HepG2 (cell line): ENCODE measurements at regions not wholly inside any gene's neighbourhood (a gene's known extent, or its start where the extent isn't known, plus 50 kb on each side); places are given as distances from the start of the nearest gene placed in this dataset.

ENCODE experiments used
- ATAC-seq: fragments of 200-7000 bp; cut with Tn5 transposase; 3 replicates; pipeline ENCODE4 v1.9.1; 2020; ENCODE audit warnings: mild to moderate bottlenecking, moderate library complexity
- BruUV-seq: library from RNA; stranded (reverse); fragments of 400-500 nt; replicated peaks from 2 replicates; lab custom pipeline; 2021; lab: Mats Ljungman, UMichigan
- CTCF ChIA-PET: fragments of 300-600 bp; formaldehyde crosslinking; extraction: SDS; loops from one replicate; lab custom pipeline; 2021; ENCODE audit warnings: low total read pairs, inconsistent platforms, low intra/inter-chr PET ratio; lab: Yijun Ruan, JAX
- POLR2A ChIA-PET: fragments of 350-600 bp; sonication (Branson Sonifier 250); formaldehyde crosslinking; loops from one replicate; lab custom pipeline; 2020; ENCODE audit warnings: antibody characterized with exemption, inconsistent platforms; lab: Yijun Ruan, JAX
- DNase-seq: peaks from one replicate; pipeline ENCODE4 v3.0.0-alpha.2; 2015; ENCODE audit warnings: low spot score
- FAIRE-seq: peaks from 3 replicates; lab custom pipeline; 2011; peaks lifted over from hg19 to GRCh38; lab: Jason Lieb, UNC
- H2AFZ ChIP-seq: one replicate; pipeline ENCODE4 v1.6.1; 2011; ENCODE audit warnings: low read length, inconsistent platforms
- H3K27ac ChIP-seq: fragments of 300-600 bp; 3 replicates; pipeline ENCODE4 v1.8.0; 2011; ENCODE audit warnings: mixed run types, mild to moderate bottlenecking, mixed read lengths, low read length, inconsistent platforms; ENCODE audit not compliant: insufficient read depth; ENCODE audit errors: extremely low read length
- H3K27me3 ChIP-seq, 2 experiments: fragments of 200-600 bp in 1 of 2; 2 replicates in 1 of 2; 3 replicates in 1 of 2; pipeline versions ENCODE4 v1.6.0 to v1.8.0; 2011; ENCODE audit warnings: low read length in 2 of 2, mild to moderate bottlenecking in 2 of 2, moderate library complexity in 2 of 2, inconsistent platforms in 1 of 2; ENCODE audit not compliant: insufficient read depth in 2 of 2, control insufficient read depth in 1 of 2
- H3K36me3 ChIP-seq, 2 experiments: fragments of 200-600 bp in 1 of 2; replicated peaks in 1 of 2; 2 replicates in 1 of 2; 3 replicates in 1 of 2; pipeline versions ENCODE4 v1.5.1 to v1.8.0; 2011; ENCODE audit warnings: low read length in 2 of 2, inconsistent platforms in 1 of 2; ENCODE audit not compliant: insufficient read depth in 2 of 2, control insufficient read depth in 1 of 2
- H3K4me1 ChIP-seq: 2 replicates; pipeline ENCODE4 v1.5.1; 2012; ENCODE audit warnings: low read length, inconsistent platforms; ENCODE audit not compliant: insufficient read depth
- H3K4me2 ChIP-seq: 2 replicates; pipeline ENCODE4 v1.6.0; 2011; ENCODE audit warnings: low read depth, low read length, inconsistent platforms
- H3K4me3 ChIP-seq, 3 experiments: fragments of 200-600 bp in 1 of 3; sonication (generic), shearing (Covaris generic) in 1 of 3; replicated peaks in 1 of 3; 2 replicates each; pipeline ENCODE4 v1.5.1; 2011 to 2016; ENCODE audit warnings: low read length in 3 of 3, inconsistent platforms in 2 of 3, low read depth in 2 of 3, mild to moderate bottlenecking in 2 of 3, control low read depth in 1 of 3, mixed read lengths in 1 of 3; ENCODE audit not compliant: insufficient read depth in 1 of 3
- H3K79me2 ChIP-seq: one replicate; pipeline ENCODE4 v1.6.1; 2011; ENCODE audit warnings: low read length, inconsistent platforms; ENCODE audit not compliant: insufficient read depth
- H3K9ac ChIP-seq: 2 replicates; pipeline ENCODE4 v1.6.0; 2011; ENCODE audit warnings: mild to moderate bottlenecking, low read depth, low read length, inconsistent platforms; ENCODE audit not compliant: insufficient read depth
- H3K9me3 ChIP-seq: 2 replicates; pipeline ENCODE4 v1.5.1; 2012; ENCODE audit warnings: mild to moderate bottlenecking, low read length
- H4K20me1 ChIP-seq: 2 replicates; pipeline ENCODE4 v1.6.0; 2011; ENCODE audit warnings: inconsistent platforms, mild to moderate bottlenecking, low read length, moderate library complexity; ENCODE audit not compliant: insufficient read depth
- AGO2 ChIP-seq: fragments of 200-400 bp; formaldehyde crosslinking; optimal IDR thresholded peaks from 2 replicates; pipeline ENCODE3; 2017; ENCODE audit warnings: mild to moderate bottlenecking, low read depth, low read length, moderate library complexity
- AKAP8 ChIP-seq: sonication (generic); formaldehyde crosslinking; IDR thresholded peaks from 2 replicates; pipeline ENCODE4 v1.5.1; 2020; ENCODE audit warnings: mild to moderate bottlenecking, missing genetic modification reagents
- BRCA1 ChIP-seq: sonication (generic); formaldehyde crosslinking; IDR thresholded peaks from 2 replicates; pipeline ENCODE4 v1.4.0; 2020; ENCODE audit warnings: missing genetic modification reagents
- HDAC6 ChIP-seq: fragments of 200-600 bp; sonication (generic); IDR thresholded peaks from 2 replicates; pipeline ENCODE4 v1.7.0; 2017; ENCODE audit warnings: mild to moderate bottlenecking, antibody characterized with exemption, low read length, low read depth
- MIXL1 ChIP-seq: IDR thresholded peaks from 2 replicates; pipeline ENCODE4 v1.6.1; 2016
- REXO4 ChIP-seq: sonication (generic); formaldehyde crosslinking; IDR thresholded peaks from 2 replicates; pipeline ENCODE4 v1.8.0; 2022; ENCODE audit warnings: missing genetic modification reagents, mild to moderate bottlenecking, borderline replicate concordance
- SAFB2 ChIP-seq: sonication (generic); formaldehyde crosslinking; IDR thresholded peaks from 2 replicates; pipeline ENCODE4 v1.5.1; 2020; ENCODE audit warnings: missing genetic modification reagents, low read depth, mild to moderate bottlenecking, borderline replicate concordance
- TRIM22 ChIP-seq: fragments of 450-650 bp; IDR thresholded peaks from 2 replicates; pipeline ENCODE4 v1.6.1; 2017
- ZMYM2 ChIP-seq: sonication (generic); formaldehyde crosslinking; IDR thresholded peaks from 2 replicates; pipeline ENCODE4 v1.8.0; 2022; ENCODE audit warnings: mild to moderate bottlenecking, missing genetic modification reagents
- ZMYM3 ChIP-seq: sonication (generic); formaldehyde crosslinking; IDR thresholded peaks from 2 replicates; pipeline ENCODE4 v1.5.1; 2020; ENCODE audit warnings: mild to moderate bottlenecking, missing genetic modification reagents
- WGBS: methylation state at CpG from one replicate; pipeline ENCODE4 v1.1.6; 2017; ENCODE audit warnings: low lambda C conversion rate; 5-methylcytosine and 5-hydroxymethylcytosine counted together
- in situ Hi-C: cut with HindIII; loops from 2 replicates; pipeline ENCODE4 v1.10.0; 2017; ENCODE audit warnings: low pct_unique_long_range_greater_than_20kb; ENCODE audit not compliant: extremely low pct_ligation_motif_present
- intact Hi-C: fragments of 100-400 bp; cut with micrococcal nuclease; formaldehyde crosslinking; loops from one replicate; pipeline ENCODE4 v1.10.0; 2022; ENCODE audit not compliant: unreplicated experiment

GRCh38 chrX:149222040-149222439 is 283.1 kb downstream of the IDS start (continued):
- no peak for TF ChIP-seq TRIM22
- no peak for TF ChIP-seq ZMYM3 (CRISPR knock-in tag)

- TF ChIP-seq REXO4, result no peak
- TF ChIP-seq AGO2, result no peak
- BruUV-seq, result no TSS peak
- in situ Hi-C loops (no loop called here), intact Hi-C loops (no loop called here)
- no peaks in the 10 kb centered on the region; the same call in 1 of the 2 replicates for H3K9me3 ChIP-seq
- no peak overlapping the region for H3K27ac ChIP-seq
- no peaks in the 10 kb centered on the region for H4K20me1 ChIP-seq
- DNase-seq (no peak), FAIRE-seq (no peak), ATAC-seq (no peak)
- no peak overlapping the region for H3K4me2 ChIP-seq
- no peaks in the 10 kb centered on the region for H3K79me2 ChIP-seq
- H3K36me3 ChIP-seq, result no peaks in the 10 kb centered on the region
- no peaks in the 10 kb centered on the region for H3K4me1 ChIP-seq
- H3K4me3 ChIP-seq, result no peak overlapping the region
- H3K27me3 ChIP-seq, result no peaks in the 10 kb centered on the region
- CTCF ChIA-PET, result no interaction called here
- POLR2A ChIA-PET, result no interaction called here
- 0% methylated on average over 2 of the region's 6 CpGs for WGBS
- H2AFZ ChIP-seq, result no peak overlapping the region
- no peak overlapping the region for H3K9ac ChIP-seq
Observed at GRCh38 chrX:149221230-149221629, 283.9 kb downstream of the IDS start.

GRCh38 chrX:149213264-149213663 is 291.8 kb downstream of the IDS start:
- in situ Hi-C loops, result no loop called here
- intact Hi-C loops, result no loop called here
- Histone ChIP-seq H3K4me3 (no peak overlapping the region), H3K27ac (no peak overlapping the region), H3K4me2 (no peak overlapping the region), H3K36me3 (no peaks in the 10 kb centered on the region), H3K9me3 (no peaks in the 10 kb centered on the region), H3K9ac (no peak overlapping the region), H4K20me1 (no peaks in the 10 kb centered on the region), H2AFZ (no peak overlapping the region), H3K79me2 (no peaks in the 10 kb centered on the region), H3K27me3 (no peaks in the 10 kb centered on the region), H3K4me1 (no peaks in the 10 kb centered on the region)
- TF ChIP-seq SAFB2 (CRISPR knock-in tag), result no peak
- TF ChIP-seq AKAP8 (CRISPR knock-in tag), result no peak
- no peak for TF ChIP-seq BRCA1 (CRISPR knock-in tag)
- TF ChIP-seq ZMYM2 (CRISPR knock-in tag), result no peak
- no peak for TF ChIP-seq MIXL1 (CRISPR knock-in tag)
- no peak for TF ChIP-seq HDAC6
- DNase-seq, result no peak
- no peak for ATAC-seq
- CTCF ChIA-PET, result no interaction called here
- BruUV-seq, result no TSS peak
- POLR2A ChIA-PET, result no interaction called here
- FAIRE-seq, result no peak
- WGBS, result 0% methylated on average over 1 of the region's 1 CpG
